AG04450 (cell line): ENCODE measurements at regions not wholly inside any gene's neighbourhood (a gene's known extent, or its start where the extent isn't known, plus 50 kb on each side); places are given as distances from the start of the nearest gene placed in this dataset.

Source experiments
- CTCF ChIA-PET: fragments of 300-600, 350-600 bp; formaldehyde crosslinking; extraction: SDS; loops from one replicate; lab custom pipeline; 2022; ENCODE audit warnings: antibody characterized with exemption, inconsistent platforms; lab: Charles Lee
- POLR2A ChIA-PET: fragments of 350-600 bp; formaldehyde crosslinking; extraction: SDS; loops from one replicate; lab custom pipeline; 2021; ENCODE audit warnings: antibody characterized with exemption, inconsistent platforms; lab: Yijun Ruan, JAX
- DNase-seq: peaks from one replicate; pipeline ENCODE4 v3.0.0-alpha.2; 2011; ENCODE audit warnings: low read depth, low spot score
- H3K27ac ChIP-seq: one replicate; pipeline ENCODE4 v1.5.1; 2012; ENCODE audit warnings: low read depth, low read length, control low read depth
- H3K27me3 ChIP-seq: one replicate; pipeline ENCODE4 v1.6.0; 2012; ENCODE audit warnings: low read length; ENCODE audit not compliant: control insufficient read depth, insufficient read depth
- H3K4me3 ChIP-seq: 2 replicates; pipeline ENCODE4 v1.5.1; 2011; ENCODE audit warnings: mild to moderate bottlenecking, low read depth, low read length, control low read depth
- H3K9me3 ChIP-seq: 2 replicates; pipeline ENCODE4 v1.5.1; 2012; ENCODE audit warnings: low read length; ENCODE audit not compliant: control insufficient read depth, insufficient read depth
- TF ChIP-seq, protein P1 (sequence below): IDR thresholded peaks from 2 replicates; pipeline ENCODE4 v1.5.1; 2011; ENCODE audit warnings: low read depth, low read length, control low read depth, inconsistent platforms

DNA sequence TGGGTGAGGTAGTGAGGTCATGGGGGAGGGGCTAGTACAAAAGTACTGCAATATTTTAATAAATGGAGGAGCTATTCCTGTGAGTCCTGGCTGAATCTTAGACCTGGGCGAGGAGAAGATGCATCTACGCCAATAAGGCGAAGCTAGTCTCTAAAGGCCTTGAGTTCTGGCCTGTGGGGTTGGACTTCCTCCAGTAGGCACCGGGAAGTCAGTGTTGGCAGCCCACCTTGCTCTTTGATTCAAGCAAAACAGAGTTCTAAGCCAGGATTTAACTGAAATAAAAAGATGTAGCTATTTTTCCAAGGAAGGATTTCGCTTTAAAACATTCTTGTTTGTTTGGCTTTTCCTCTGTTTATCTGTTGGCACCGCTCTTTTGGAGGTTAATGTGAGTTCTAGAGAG lies 244.6 kb downstream of the KIF4B start:
- no peak for DNase-seq
- TF ChIP-seq, protein P1, sequence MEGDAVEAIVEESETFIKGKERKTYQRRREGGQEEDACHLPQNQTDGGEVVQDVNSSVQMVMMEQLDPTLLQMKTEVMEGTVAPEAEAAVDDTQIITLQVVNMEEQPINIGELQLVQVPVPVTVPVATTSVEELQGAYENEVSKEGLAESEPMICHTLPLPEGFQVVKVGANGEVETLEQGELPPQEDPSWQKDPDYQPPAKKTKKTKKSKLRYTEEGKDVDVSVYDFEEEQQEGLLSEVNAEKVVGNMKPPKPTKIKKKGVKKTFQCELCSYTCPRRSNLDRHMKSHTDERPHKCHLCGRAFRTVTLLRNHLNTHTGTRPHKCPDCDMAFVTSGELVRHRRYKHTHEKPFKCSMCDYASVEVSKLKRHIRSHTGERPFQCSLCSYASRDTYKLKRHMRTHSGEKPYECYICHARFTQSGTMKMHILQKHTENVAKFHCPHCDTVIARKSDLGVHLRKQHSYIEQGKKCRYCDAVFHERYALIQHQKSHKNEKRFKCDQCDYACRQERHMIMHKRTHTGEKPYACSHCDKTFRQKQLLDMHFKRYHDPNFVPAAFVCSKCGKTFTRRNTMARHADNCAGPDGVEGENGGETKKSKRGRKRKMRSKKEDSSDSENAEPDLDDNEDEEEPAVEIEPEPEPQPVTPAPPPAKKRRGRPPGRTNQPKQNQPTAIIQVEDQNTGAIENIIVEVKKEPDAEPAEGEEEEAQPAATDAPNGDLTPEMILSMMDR, result no peak
- Histone ChIP-seq H3K4me3 (no peak overlapping the region), H3K27ac (no peak overlapping the region), H3K27me3 (no peaks in the 10 kb centered on the region), H3K9me3 (peaks cover 27% of the 10 kb centered on the region)
- ChIA-PET CTCF (no interaction called here), POLR2A (no interaction called here)

DNA sequence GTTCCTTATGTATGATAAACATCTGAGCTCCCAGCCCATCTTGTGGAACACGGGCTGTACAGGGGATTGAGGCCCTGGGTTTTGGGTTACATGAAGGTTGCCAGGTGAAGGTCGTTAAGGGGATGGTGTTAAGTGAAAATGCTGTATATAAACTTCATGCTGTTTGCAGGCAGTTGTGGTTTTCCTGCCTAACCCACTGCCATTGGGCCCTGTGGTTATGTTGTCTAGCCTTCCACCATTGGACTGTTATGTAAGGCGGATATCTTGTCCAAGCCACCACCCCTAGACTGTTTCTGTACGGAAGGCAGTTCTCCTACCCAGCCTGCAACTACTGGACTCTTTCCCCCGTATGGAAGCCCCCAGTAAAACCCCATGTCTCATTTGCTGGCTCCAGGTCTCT lies 246.1 kb downstream of the KIF4B start:
- TF ChIP-seq, protein P1, result no peak
- ChIA-PET POLR2A (no interaction called here), CTCF (no interaction called here)
- Histone ChIP-seq H3K27ac (no peak overlapping the region), H3K27me3 (no peaks in the 10 kb centered on the region), H3K4me3 (no peak overlapping the region), H3K9me3 (peaks cover 22% of the 10 kb centered on the region)
- DNase-seq, result no peak

DNA sequence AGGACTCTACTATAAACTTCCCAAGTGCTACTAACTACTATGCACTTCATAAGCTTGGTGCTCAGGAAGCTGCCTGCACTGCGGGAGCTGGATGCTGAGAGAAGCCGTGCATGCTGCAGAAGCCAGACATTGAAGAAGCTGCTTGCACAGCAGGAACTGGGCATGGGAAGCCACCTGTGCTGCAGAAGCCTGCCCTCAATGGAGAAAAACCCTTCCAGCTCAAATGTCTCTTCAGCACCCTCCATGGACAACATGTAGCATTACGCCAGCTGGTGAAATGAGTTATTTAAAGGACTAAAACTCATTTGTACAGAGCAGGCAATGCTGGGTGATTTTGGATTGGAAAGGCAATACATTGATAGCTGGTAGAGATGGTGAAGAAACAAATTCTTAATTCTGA lies 247.2 kb downstream of the KIF4B start:
- Histone ChIP-seq H3K27ac (no peak overlapping the region), H3K27me3 (no peaks in the 10 kb centered on the region), H3K9me3 (peaks cover 24% of the 10 kb centered on the region), H3K4me3 (no peak overlapping the region)
- CTCF ChIA-PET, result interaction anchor here (0.9 kb wide), 1 partner anchor 308 kb away, joined by 4 read pairs; no protein-coding TSS in a partner anchor
- POLR2A ChIA-PET, result no interaction called here
- TF ChIP-seq, protein P1, result no peak
- DNase-seq, result no peak

DNA sequence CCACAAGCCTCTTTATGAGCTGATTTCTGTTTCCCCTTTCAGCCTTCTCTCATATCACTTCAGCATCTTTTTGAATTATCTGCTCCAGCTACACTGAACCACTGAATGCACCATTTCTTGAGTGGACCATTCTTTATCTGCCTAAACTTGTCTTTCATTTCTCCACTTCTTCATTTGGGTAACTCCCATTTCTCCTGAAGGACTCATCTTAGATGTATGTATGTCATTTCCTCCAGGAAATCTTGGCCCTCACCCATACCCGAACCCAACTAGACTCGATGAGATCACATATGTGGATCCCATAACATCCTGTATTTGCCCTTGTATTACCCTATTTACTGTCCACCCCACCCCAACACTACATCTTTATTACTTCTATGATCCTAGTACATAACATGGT lies 249.8 kb downstream of the KIF4B start:
- ChIA-PET POLR2A (no interaction called here), CTCF (no interaction called here)

DNA sequence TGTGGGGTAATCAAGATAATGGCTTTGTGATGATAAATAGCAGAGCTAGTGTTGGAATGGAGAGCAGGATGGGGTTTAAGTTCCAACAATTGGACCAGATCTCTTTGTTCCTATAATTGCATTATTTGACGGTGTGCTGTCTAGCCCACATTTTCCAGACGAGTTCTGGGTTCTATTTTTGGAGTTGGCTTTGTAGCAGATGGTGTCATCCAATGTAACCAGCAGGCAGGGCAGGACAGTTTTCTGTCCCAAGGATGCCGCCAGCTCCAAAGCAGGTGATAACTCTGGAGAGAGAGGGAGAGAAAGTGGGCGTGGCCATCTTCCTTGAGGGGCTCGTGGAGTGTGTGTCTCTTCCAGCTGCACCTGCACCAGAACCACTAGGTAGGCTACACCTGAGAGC lies 251.3 kb downstream of the KIF4B start:
- Histone ChIP-seq H3K27ac (no peak overlapping the region), H3K4me3 (no peak overlapping the region), H3K27me3 (no peaks in the 10 kb centered on the region), H3K9me3 (peaks cover 11% of the 10 kb centered on the region)
- CTCF ChIA-PET, result no interaction called here
- TF ChIP-seq, protein P1, result no peak
- DNase-seq, result no peak
- POLR2A ChIA-PET, result no interaction called here

More for the DNA sequence above, 249.8 kb downstream of the KIF4B start:
- no peak for DNase-seq
- no peaks in the 10 kb centered on the region for H3K27me3 ChIP-seq
- TF ChIP-seq, protein P1, result no peak
- no peak overlapping the region for H3K4me3 ChIP-seq
- no peak overlapping the region for H3K27ac ChIP-seq
- H3K9me3 ChIP-seq, result peaks cover 17% of the 10 kb centered on the region
